ENCODE measurements at regions not wholly inside any gene's neighbourhood (a gene's known extent, or its start where the extent isn't known, plus 50 kb on each side); places are given as distances from the start of the nearest gene placed in this dataset.
"Not testable (repeated sequence)": the region's sequence is repeated elsewhere in the genome, so short reads cannot be mapped to it uniquely, and the experiment has no call there.

- DNase-seq (ENCODE audit: low read depth): no peak
These were observed 392.3 kb upstream of the ATXN7L3B start for GRCh38 chr12:74145328-74145727.

GRCh38 chr12:74148849-74149248 is 388.8 kb upstream of the ATXN7L3B start:
- DNase-seq (ENCODE audit: low read depth): no peak

GRCh38 chr12:74152370-74152769 is 385.3 kb upstream of the ATXN7L3B start:
- DNase-seq (ENCODE audit: low read depth): no peak

DNA sequence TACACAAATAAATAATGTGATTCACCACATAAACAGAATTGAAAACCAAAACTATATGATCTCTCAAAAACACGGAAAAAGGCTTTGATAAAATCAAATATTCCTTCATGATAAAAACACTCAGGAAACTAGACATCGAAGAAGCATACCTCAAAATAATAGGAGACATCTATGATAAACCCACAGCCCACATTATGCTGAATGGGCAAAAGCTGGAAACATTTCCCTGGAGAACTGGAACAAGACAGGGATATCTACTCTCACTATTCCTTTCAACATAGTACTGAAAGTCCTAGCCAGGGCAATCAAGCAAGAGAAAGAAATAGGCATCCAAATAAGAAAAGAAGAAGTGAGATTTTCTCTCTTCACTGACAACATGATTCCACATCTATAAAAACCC is 371.5 kb upstream of the ATXN7L3B start:
- no peak for DNase-seq (ENCODE audit: low read depth)

GRCh38 chr12:74169607-74170006 is 368.0 kb upstream of the ATXN7L3B start:
- DNase-seq (ENCODE audit: low read depth): no peak

GRCh38 chr12:74170645-74171477 is 366.8 kb upstream of the ATXN7L3B start:
- DNase-seq (ENCODE audit: low read depth): no peak

DNA sequence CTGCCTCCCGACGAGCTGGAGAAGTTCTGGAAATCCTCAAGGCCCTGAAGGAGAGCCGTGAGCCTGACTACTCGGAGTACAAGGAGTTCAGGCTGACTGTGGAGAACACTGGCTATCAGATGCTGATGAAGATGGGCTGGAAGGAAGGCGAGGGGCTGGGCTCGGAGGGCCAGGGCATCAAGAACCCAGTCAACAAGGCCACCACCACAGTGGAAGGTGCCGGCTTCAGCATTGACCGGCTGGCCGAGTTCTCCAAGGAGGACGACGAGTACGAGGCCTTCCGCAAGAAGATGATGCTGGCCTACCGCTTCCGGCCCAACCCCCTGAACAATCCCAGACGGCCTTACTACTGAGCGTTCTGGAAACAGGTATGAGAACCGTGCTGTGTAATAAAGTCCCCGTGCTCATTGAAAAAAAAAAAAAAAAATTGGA is 366.1 kb upstream of the ATXN7L3B start:
- no peak for DNase-seq (ENCODE audit: low read depth)

GRCh38 chr12:74174961-74175360 is 362.7 kb upstream of the ATXN7L3B start:
- DNase-seq (ENCODE audit: low read depth): not testable (repeated sequence)

DNA sequence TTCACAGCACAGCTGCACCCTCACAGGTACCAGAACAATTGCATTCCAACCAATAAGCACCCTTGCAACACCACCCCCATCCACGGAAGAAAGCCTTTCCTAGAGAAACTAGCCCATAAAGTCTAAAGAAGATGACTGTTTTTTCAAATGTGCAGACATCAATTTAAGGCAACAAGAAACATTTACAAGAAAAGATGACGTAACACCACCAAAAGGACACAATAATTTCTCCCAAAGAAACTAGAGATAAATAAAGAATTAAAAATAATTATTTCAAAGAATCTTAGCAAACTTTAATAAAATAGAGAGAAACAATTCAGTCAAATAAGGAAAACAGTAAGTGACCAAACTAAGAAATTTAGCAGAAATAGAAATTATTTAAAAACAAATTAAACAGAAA is 352.3 kb upstream of the ATXN7L3B start:
- DNase-seq (ENCODE audit: low read depth): no peak

GRCh38 chr12:74193191-74193590 is 344.4 kb upstream of the ATXN7L3B start:
- DNase-seq (ENCODE audit: low read depth): no peak

GRCh38 chr12:74204236-74204635 is 333.4 kb upstream of the ATXN7L3B start:
- DNase-seq (ENCODE audit: low read depth): no peak

DNA sequence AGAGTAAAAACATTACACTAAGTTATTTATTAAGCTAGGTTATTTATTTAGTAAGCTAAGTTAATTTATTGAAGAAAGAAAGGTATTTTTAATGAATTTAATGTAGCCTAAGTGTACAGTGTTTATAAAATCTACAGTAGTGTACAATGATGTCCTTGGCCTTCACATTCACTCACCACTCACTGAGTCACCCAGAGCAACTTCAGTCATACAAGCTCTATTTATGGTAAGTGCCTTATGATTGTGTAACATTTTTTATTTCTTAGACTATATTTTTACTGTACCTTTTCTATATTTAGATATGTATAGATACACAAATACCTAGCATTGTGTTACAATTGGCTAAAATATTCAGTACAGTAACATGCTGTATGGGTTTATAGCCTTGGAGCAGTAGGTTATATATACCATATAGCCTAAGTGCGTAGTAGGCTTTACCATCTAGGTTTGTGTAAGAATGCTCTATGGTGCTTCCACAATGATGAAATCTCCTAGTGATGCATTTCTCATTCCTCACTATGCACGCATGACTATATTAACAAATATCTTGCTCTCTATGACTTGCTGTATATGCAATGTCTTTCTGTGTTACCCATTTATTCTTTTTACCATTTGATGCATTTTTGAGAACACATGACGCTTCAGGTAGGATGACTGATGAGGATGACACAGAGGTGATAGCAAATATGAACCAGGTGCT is 309.6 kb upstream of the ATXN7L3B start:
- no peak for DNase-seq (ENCODE audit: low read depth)

GRCh38 chr12:74229671-74230070 is 308.0 kb upstream of the ATXN7L3B start:
- DNase-seq (ENCODE audit: low read depth): no peak

DNA sequence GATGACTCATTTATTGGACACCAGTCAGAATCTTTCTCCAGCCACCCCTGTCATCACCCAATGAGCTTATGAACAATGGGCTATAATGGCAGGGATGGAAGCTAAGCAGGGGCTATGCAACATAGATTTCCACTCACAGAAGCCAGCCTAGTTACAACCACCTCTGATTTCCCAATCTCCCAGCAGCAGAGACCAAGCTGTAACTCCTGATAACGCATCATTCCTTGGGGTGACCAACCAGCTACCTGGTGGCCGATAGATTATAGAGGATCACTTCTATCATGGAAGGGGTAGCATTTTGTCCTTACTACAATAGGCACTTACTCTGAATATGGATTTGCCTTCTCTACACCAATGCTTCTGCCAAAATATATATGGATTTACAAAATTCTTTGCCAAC is 302.3 kb upstream of the ATXN7L3B start:
- DNase-seq (ENCODE audit: low read depth): no peak

DNA sequence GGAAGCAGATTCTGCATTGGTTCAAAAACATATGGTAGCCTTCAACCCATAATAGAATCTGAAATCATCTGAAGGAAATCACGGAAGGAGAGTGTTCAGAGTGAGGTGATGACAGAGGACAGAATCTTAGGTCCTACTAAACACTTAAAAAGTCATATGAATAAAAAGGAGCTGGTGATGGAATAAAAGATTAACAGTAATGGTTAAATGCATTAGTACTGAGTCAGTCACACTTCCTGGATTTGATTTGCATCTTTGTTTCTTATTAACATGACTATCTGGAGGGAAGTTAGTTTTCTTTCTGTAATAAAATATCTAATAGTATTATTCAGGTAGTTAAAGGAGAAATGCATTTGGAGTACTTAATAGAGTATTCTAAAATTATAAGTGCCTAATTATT is 296.3 kb upstream of the ATXN7L3B start:
- DNase-seq (ENCODE audit: low read depth): no peak

DNA sequence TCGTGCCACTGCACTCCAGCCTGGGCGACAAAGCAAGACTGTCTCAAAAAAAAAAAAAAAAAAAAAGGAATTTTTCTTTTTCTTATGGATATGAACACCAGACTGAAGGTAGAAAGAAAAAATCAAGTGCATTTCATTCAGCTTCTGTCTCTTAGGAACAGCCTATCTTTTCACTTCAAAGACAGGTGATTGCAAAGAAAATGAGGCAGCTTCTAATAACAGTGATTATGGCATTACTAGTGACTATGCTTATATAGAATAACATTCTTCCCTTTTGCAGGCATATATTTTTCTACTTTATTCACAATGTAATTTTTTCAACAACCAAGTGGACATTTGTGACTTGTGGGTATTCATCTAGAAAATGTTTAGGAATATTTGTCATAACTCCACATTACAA is 295.5 kb upstream of the ATXN7L3B start:
- no peak for DNase-seq (ENCODE audit: low read depth)

- DNase-seq (ENCODE audit: low read depth): no peak
These were observed 292.2 kb upstream of the ATXN7L3B start for GRCh38 chr12:74245458-74245857.

- no peak for DNase-seq (ENCODE audit: low read depth)
These were observed 286.7 kb upstream of the ATXN7L3B start for GRCh38 chr12:74250891-74251290.

DNA sequence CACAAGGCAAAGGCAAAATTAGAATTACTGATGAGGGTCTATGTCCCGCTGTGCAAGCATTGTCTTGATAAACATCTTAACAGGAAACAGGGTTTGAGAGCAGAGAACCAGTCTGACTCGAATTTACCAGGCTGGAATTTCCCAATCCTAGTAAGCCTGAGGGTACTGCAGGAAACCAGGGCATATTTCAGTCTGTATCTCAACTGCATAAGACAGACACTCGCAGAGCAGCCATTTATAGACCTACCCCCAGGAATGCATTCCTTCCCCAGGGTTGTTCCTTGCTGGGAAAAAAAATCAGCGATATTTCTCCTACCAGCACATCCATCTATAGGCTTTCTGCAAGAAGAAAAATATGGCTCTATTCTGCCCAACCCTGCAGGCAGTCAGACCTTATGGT is 283.8 kb upstream of the ATXN7L3B start:
- not testable (repeated sequence) for DNase-seq (ENCODE audit: low read depth)

GRCh38 chr12:74254784-74255183 is 282.9 kb upstream of the ATXN7L3B start:
- DNase-seq (ENCODE audit: low read depth): no peak

DNA sequence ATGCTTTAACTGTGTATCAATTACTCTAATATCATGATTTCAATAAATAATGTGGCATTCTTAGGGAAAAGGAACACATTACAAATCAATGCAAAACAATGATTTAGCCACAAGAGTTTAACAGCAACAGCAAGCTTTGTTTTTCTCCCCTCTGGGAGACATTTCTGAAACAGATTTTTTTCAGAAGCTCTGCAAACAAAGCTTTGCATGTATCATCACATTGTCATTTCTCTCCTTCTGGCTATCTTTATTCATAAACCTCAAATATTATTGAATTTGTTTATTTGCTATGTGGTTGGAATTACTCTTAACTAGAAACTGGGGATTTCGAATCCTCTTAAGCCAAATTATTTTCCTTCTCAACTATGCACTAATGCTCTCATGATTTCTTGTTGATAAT is 278.4 kb upstream of the ATXN7L3B start:
- DNase-seq (ENCODE audit: low read depth): no peak

DNA sequence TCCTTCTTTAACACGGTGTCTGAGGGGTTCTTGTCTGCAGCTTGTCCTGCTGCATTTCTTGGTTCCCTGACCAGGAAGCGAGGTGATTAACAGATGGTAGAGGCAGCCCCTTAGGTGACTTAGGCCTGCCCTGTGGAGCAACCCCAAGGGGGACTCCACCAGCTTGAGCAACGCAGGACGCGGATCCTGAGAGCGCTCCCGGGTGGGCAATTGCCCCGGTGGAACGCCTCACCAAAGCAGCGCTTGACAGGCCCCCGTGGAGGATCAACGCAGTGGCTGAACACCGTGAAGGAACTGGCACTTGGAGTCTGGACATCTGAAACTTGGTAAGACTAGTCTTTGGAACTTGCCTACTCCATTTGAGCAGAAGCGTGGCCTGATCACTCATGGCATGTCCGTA is 272.9 kb upstream of the ATXN7L3B start:
- no peak for DNase-seq (ENCODE audit: low read depth)

DNA sequence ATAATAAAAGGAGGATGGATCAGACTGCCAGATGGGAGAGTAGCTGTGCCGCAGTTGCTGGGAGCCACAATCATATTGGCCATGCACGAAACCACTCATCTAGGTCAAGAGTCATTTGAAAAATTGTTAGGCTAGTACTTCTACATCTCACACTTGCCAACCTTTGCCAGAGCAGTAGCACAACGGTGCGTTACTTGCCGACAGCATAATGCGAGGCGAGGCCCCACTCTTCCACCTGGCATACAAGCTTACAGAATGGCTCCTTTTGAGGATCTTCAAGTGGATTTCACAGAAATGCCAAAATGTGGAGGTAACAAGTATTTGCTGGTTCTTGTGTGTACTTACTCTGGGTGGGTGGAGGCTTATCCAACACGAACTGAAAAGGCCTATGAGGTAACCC is 268.3 kb upstream of the ATXN7L3B start:
- DNase-seq (ENCODE audit: low read depth): not testable (repeated sequence)

Measured in non-pigmented ciliary epithelial cell (primary cell).